Heart left ventricle (tissue), 13 donors: ENCODE measurements at regions not wholly inside any gene's neighbourhood (a gene's known extent, or its start where the extent isn't known, plus 50 kb on each side); places are given as distances from the start of the nearest gene placed in this dataset.

Experiments
- POLR2A ChIP-seq, 2 donors: fragments of 450-650 bp; IDR thresholded peaks; one replicate each; pipeline ENCODE4 v1.6.1; 2017; ENCODE audit warnings: antibody characterized with exemption in 2 of 2, mild to moderate bottlenecking in 2 of 2, moderate library complexity in 2 of 2
- TF ChIP-seq, protein P1 (sequence below), 12 donors: fragments of 200-600 bp; sonication (generic) in 4 of 12; IDR thresholded peaks; one replicate each; pipeline versions ENCODE4 v1.5.0 to v1.8.0; 2018 to 2022; ENCODE audit warnings: antibody characterized with exemption in 12 of 12, mild to moderate bottlenecking in 5 of 12
- donor health status: ischemic (EF 13 %, LVEDD 7.1; RV severe dilation, severe dysfunction).
- donor health status: DM: no; HTN: yes; CAD: no.
- donor health status: DM: no; HTN: no; CAD: no.
- donor health status: ischemic (EF 25% LVEDD 6.9; RV normal size, moderate dysfunction).
- donor health status: ischemic (EF 25% LVEDD 5.7; RV mildly dilated, moderate dysfunction).
- donor health status: ischemic (EF 35%, LVEDD 5.7; RV mildly dilated, moderate dysfunction).
- donor health status: nonischemic (EF 11% LVEDD 7.7; RV severe dilation, severe dysfunction).
- donor health status: DM: yes; HTN: yes; CAD: no.
- donor health status: PGD.
- donor health status: ischemic (EF 29% LVEDD 5.4; RV normal size, mild dysfunction).
- donor health status: nonischemic (EF 23%, LVEDD 6.1; RV moderate dilation, normal function).

DNA sequence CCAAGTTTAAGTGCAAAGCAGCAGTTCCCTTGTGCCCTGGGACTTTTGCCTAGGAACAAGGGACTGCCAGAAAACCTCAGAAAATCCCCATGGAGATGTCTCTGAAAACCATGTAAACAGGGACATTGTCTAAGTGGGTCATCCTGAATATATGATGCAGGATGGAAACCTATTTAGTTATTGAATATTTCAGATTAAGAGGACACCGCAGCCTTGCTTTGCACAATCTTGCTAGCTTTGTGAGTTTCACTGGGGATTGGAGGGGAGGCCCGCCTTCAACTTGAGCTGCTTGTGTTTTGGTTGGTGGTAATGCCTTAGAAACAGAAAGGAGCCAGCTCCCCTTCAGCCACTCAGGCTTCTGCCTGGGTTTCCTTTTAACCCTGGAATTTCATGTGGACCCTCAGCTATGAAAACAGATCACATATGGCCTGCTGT lies 112.8 kb downstream of the C9orf152 start:
- TF ChIP-seq POLR2A (IDR thresholded peaks at IDR 0.05): no peak
- TF ChIP-seq, protein P1, sequence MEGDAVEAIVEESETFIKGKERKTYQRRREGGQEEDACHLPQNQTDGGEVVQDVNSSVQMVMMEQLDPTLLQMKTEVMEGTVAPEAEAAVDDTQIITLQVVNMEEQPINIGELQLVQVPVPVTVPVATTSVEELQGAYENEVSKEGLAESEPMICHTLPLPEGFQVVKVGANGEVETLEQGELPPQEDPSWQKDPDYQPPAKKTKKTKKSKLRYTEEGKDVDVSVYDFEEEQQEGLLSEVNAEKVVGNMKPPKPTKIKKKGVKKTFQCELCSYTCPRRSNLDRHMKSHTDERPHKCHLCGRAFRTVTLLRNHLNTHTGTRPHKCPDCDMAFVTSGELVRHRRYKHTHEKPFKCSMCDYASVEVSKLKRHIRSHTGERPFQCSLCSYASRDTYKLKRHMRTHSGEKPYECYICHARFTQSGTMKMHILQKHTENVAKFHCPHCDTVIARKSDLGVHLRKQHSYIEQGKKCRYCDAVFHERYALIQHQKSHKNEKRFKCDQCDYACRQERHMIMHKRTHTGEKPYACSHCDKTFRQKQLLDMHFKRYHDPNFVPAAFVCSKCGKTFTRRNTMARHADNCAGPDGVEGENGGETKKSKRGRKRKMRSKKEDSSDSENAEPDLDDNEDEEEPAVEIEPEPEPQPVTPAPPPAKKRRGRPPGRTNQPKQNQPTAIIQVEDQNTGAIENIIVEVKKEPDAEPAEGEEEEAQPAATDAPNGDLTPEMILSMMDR (IDR thresholded peaks at IDR 0.05): no peak
